K562 (cell line): ENCODE measurements at regions not wholly inside any gene's neighbourhood (a gene's known extent, or its start where the extent isn't known, plus 50 kb on each side); places are given as distances from the start of the nearest gene placed in this dataset.

ENCODE experiments used
- ATAC-seq: fragments of 200-7000 bp; cut with Tn5 transposase; 3 replicates; pipeline ENCODE4 v1.9.1; 2020; ENCODE audit warnings: moderate library complexity
- BruUV-seq: library from RNA; stranded (reverse); fragments of 400-500 nt; replicated peaks from 2 replicates; lab custom pipeline; 2021; lab: Mats Ljungman, UMichigan
- CTCF ChIA-PET: fragments of 300-600 bp; formaldehyde crosslinking; extraction: SDS; loops from one replicate; lab custom pipeline; 2021; ENCODE audit warnings: low intra/inter-chr PET ratio; lab: Yijun Ruan, JAX
- POLR2A ChIA-PET: fragments of 300-600, 350-650 bp; sonication (Branson Sonifier 250); formaldehyde crosslinking; extraction: SDS; loops from one replicate; lab custom pipeline; 2021; ENCODE audit warnings: antibody characterized with exemption, inconsistent platforms; lab: Yijun Ruan, JAX
- DNase-seq, 4 experiments: peaks; one replicate each; pipeline versions ENCODE4 v3.0.0 to v3.0.0-alpha.2; 2011 to 2018; ENCODE audit warnings: low spot score in 3 of 4, mixed read lengths in 3 of 4; ENCODE audit errors: extremely low read depth in 1 of 4
- FAIRE-seq: peaks from 2 replicates; lab custom pipeline; 2011; peaks lifted over from hg19 to GRCh38; lab: Jason Lieb, UNC
- H2AFZ ChIP-seq: 2 replicates; pipeline ENCODE4 v1.6.0; 2011; ENCODE audit warnings: low read depth, low read length, control low read depth, inconsistent platforms
- H3K27ac ChIP-seq: fragments of 200-600 bp; 3 replicates; pipeline ENCODE4 v1.8.0; 2011; ENCODE audit warnings: low read depth, mild to moderate bottlenecking, control low read depth, inconsistent platforms, low read length, moderate library complexity, mixed read lengths; ENCODE audit errors: extremely low read depth
- H3K27me3 ChIP-seq, 2 experiments: fragments of 300-600 bp in 1 of 2; 2 replicates in 1 of 2; 3 replicates in 1 of 2; pipeline versions ENCODE4 v1.6.0 to v1.8.0; 2011; ENCODE audit warnings: inconsistent platforms in 2 of 2, low read length in 2 of 2, mild to moderate bottlenecking in 1 of 2, mixed read lengths in 1 of 2, moderate library complexity in 1 of 2; ENCODE audit not compliant: control insufficient read depth in 2 of 2, insufficient read depth in 2 of 2
- H3K36me3 ChIP-seq: fragments of 300-600 bp; 3 replicates; pipeline ENCODE4 v1.8.0; 2011; ENCODE audit warnings: mild to moderate bottlenecking, low read length, inconsistent platforms; ENCODE audit not compliant: control insufficient read depth, insufficient read depth
- H3K4me1 ChIP-seq, 2 experiments: fragments of 200-600 bp in 1 of 2; replicated peaks in 1 of 2; 2 replicates in 1 of 2; 3 replicates in 1 of 2; pipeline versions ENCODE4 v1.5.1 to v1.8.0; 2011; ENCODE audit warnings: inconsistent platforms in 2 of 2, low read length in 2 of 2, mild to moderate bottlenecking in 1 of 2, mixed read lengths in 1 of 2, moderate library complexity in 1 of 2; ENCODE audit not compliant: control insufficient read depth in 2 of 2, insufficient read depth in 2 of 2
- H3K4me2 ChIP-seq: 2 replicates; pipeline ENCODE4 v1.6.1; 2011; ENCODE audit warnings: low read length, control low read depth, inconsistent platforms, mixed read lengths; ENCODE audit not compliant: insufficient read depth
- H3K4me3 ChIP-seq: fragments of 200-600 bp; sonication (generic), shearing (Covaris generic); 2 replicates; pipeline ENCODE4 v1.5.1; 2016; ENCODE audit warnings: control low read depth, inconsistent platforms
- H3K79me2 ChIP-seq: fragments of 200-600 bp; 3 replicates; pipeline ENCODE4 v1.8.0; 2011; ENCODE audit warnings: low read length, inconsistent platforms; ENCODE audit not compliant: control insufficient read depth, insufficient read depth
- H3K9ac ChIP-seq, 2 experiments: 2 replicates each; pipeline versions ENCODE4 v1.6.0 to v1.6.1; 2011; ENCODE audit warnings: low read depth in 2 of 2, low read length in 2 of 2, control low read depth in 1 of 2, inconsistent platforms in 1 of 2, mild to moderate bottlenecking in 1 of 2, mixed read lengths in 1 of 2; ENCODE audit not compliant: insufficient read depth in 1 of 2
- H3K9me1 ChIP-seq: one replicate; pipeline ENCODE4 v1.6.0; 2011; ENCODE audit warnings: inconsistent platforms, mild to moderate bottlenecking, low read length, moderate library complexity; ENCODE audit not compliant: control insufficient read depth, insufficient read depth
- H3K9me3 ChIP-seq: replicated peaks from 2 replicates; pipeline ENCODE4 v1.5.1; 2011; ENCODE audit warnings: low read depth, low read length, inconsistent platforms; ENCODE audit not compliant: control insufficient read depth, insufficient read depth
- H4K20me1 ChIP-seq: replicated peaks from 2 replicates; pipeline ENCODE4 v1.6.1; 2011; ENCODE audit warnings: low read length, inconsistent platforms, mixed read lengths; ENCODE audit not compliant: control insufficient read depth, insufficient read depth
- BRD9 ChIP-seq: fragments of 450-650 bp; IDR thresholded peaks from 2 replicates; pipeline ENCODE4 v1.6.1; 2018; ENCODE audit warnings: low read depth; ENCODE audit not compliant: partially characterized antibody
- EGR1 ChIP-seq: fragments of 450-650 bp; conservative IDR thresholded peaks from 2 replicates; pipeline ENCODE4 v1.6.1; 2017; ENCODE audit warnings: mild to moderate bottlenecking
- FOXP4 ChIP-seq: sonication (generic); formaldehyde crosslinking; IDR thresholded peaks from 2 replicates; pipeline ENCODE4 v1.8.0; 2022; ENCODE audit warnings: mild to moderate bottlenecking, missing genetic modification reagents, borderline replicate concordance
- HMBOX1 ChIP-seq: sonication (generic); IDR thresholded peaks from 2 replicates; pipeline ENCODE4 v1.6.1; 2016
- MED1 ChIP-seq: sonication (generic); formaldehyde crosslinking; IDR thresholded peaks from 2 replicates; pipeline ENCODE4 v1.8.1; 2023; ENCODE audit warnings: missing genetic modification reagents, borderline replicate concordance
- NFIC ChIP-seq: fragments of 450-650 bp; IDR thresholded peaks from 2 replicates; pipeline ENCODE4 v1.6.1; 2017; ENCODE audit warnings: mild to moderate bottlenecking, inconsistent platforms
- SUPT5H ChIP-seq: fragments of 450-650 bp; IDR thresholded peaks from 2 replicates; pipeline ENCODE4 v1.6.1; 2016
- ZFX ChIP-seq: sonication (generic); formaldehyde crosslinking; IDR thresholded peaks from 2 replicates; pipeline ENCODE4 v1.8.0; 2022; ENCODE audit warnings: mild to moderate bottlenecking, missing genetic modification reagents, moderate library complexity
- WGBS: fragments of 100-300 bp; shearing (Covaris generic); methylation state at CpG from one replicate; pipeline ENCODE4 v1.1.6; 2016; ENCODE audit warnings: low coverage, mixed read lengths; ENCODE audit not compliant: insufficient coverage; ENCODE audit errors: missing lambda C conversion rate; 5-methylcytosine and 5-hydroxymethylcytosine counted together
- in situ Hi-C: fragments of 300-500 bp; cut with MboI; formaldehyde crosslinking; loops from 4 replicates; pipeline ENCODE4 v1.15.0; 2018; ENCODE audit warnings: inconsistent platforms, mixed read lengths
- intact Hi-C: fragments of 100-400 bp; cut with micrococcal nuclease; formaldehyde crosslinking; loops from 2 replicates; pipeline ENCODE4 v1.14.2; 2022

- TF ChIP-seq MED1 (CRISPR knock-in tag), result no peak
- TF ChIP-seq BRD9, result no peak
- TF ChIP-seq SUPT5H, result no peak
- no peak for TF ChIP-seq EGR1
Measured at GRCh38 chr7:19407270-19407669, 262.0 kb upstream of the FERD3L start (continued).

- no TSS peak for BruUV-seq
- CTCF ChIA-PET, result no interaction called here
- FAIRE-seq (no peak), DNase-seq (no peak)
- Histone ChIP-seq H3K4me3 (no peak overlapping the region), H3K4me1 (no peaks in the 10 kb centered on the region), H3K9me3 (no peaks in the 10 kb centered on the region; the same call in 1 of the 2 replicates), H3K27me3 (no peaks in the 10 kb centered on the region), H3K36me3 (no peaks in the 10 kb centered on the region), H4K20me1 (no peaks in the 10 kb centered on the region)
- WGBS, result 0% methylated on average over 2 of the region's 2 CpGs
- POLR2A ChIA-PET, result no interaction called here
- intact Hi-C loops, result no loop called here
- in situ Hi-C loops, result no loop called here
- TF ChIP-seq FOXP4 (CRISPR knock-in tag) (no peak), HMBOX1 (no peak), NFIC (no peak), ZFX (no peak)
- TF ChIP-seq, all 486 proteins: peak for 0
- Histone ChIP-seq H3K79me2 (no peaks in the 10 kb centered on the region), H3K9ac (no peak overlapping the region), H3K4me2 (no peak overlapping the region), H3K27ac (no peak overlapping the region), H3K9me1 (no peaks in the 10 kb centered on the region), H2AFZ (no peak overlapping the region)
- ATAC-seq, result no peak
Measured at GRCh38 chr7:19405541-19405940, 260.3 kb upstream of the FERD3L start.
